Endothelial cell of umbilical vein (primary cell): ENCODE measurements at regions not wholly inside any gene's neighbourhood (a gene's known extent, or its start where the extent isn't known, plus 50 kb on each side); places are given as distances from the start of the nearest gene placed in this dataset.

Experiments used
- BruUV-seq: library from RNA; stranded (reverse); fragments of 400-500 nt; replicated peaks from 2 replicates; lab custom pipeline; 2021; lab: Mats Ljungman, UMichigan
- CTCF ChIA-PET: fragments of 300-600, 350-600 bp; sonication (Branson Sonifier 250); formaldehyde crosslinking; loops from one replicate; lab custom pipeline; 2021; ENCODE audit warnings: antibody characterized with exemption, inconsistent platforms; lab: Charles Lee
- POLR2A ChIA-PET: fragments of 300-600, 350-600 bp; sonication (Branson Sonifier 250); formaldehyde crosslinking; loops from one replicate; lab custom pipeline; 2021; ENCODE audit warnings: antibody characterized with exemption, inconsistent platforms; lab: Charles Lee
- DNase-seq: peaks from one replicate; pipeline ENCODE4 v3.0.0-alpha.2; 2011; ENCODE audit warnings: low read depth, low spot score
- FAIRE-seq: peaks from 2 replicates; lab custom pipeline; 2011; peaks lifted over from hg19 to GRCh38; lab: Jason Lieb, UNC
- H2AFZ ChIP-seq: 2 replicates; pipeline ENCODE4 v1.6.0; 2012; ENCODE audit warnings: low read depth, low read length, control low read depth, inconsistent platforms
- H3K27ac ChIP-seq: 2 replicates; pipeline ENCODE4 v1.5.1; 2011; ENCODE audit warnings: low read depth, mild to moderate bottlenecking, control low read depth, low read length, moderate library complexity; ENCODE audit not compliant: insufficient read depth
- H3K27me3 ChIP-seq, 2 experiments: 2 replicates each; pipeline versions ENCODE4 v1.6.0 to v1.6.1; 2011; ENCODE audit warnings: low read length in 2 of 2, mixed read lengths in 1 of 2; ENCODE audit not compliant: control insufficient read depth in 2 of 2, insufficient read depth in 2 of 2
- H3K36me3 ChIP-seq, 2 experiments: 2 replicates in 1 of 2; 3 replicates in 1 of 2; pipeline ENCODE4 v1.5.1; 2011; ENCODE audit warnings: low read length in 2 of 2, mild to moderate bottlenecking in 1 of 2, moderate library complexity in 1 of 2; ENCODE audit not compliant: control insufficient read depth in 2 of 2, insufficient read depth in 2 of 2; ENCODE audit errors: extremely low read depth in 1 of 2
- H3K4me1 ChIP-seq: 3 replicates; pipeline ENCODE4 v1.5.1; 2011; ENCODE audit warnings: mild to moderate bottlenecking, low read length; ENCODE audit not compliant: control insufficient read depth, insufficient read depth; ENCODE audit errors: extremely low read depth
- H3K4me2 ChIP-seq: 2 replicates; pipeline ENCODE4 v1.6.1; 2011; ENCODE audit warnings: low read length, control low read depth, mixed read lengths; ENCODE audit not compliant: insufficient read depth
- H3K4me3 ChIP-seq, 3 experiments: fragments of 200-600 bp in 1 of 3; sonication (generic), shearing (Covaris generic) in 1 of 3; replicated peaks in 1 of 3; 2 replicates each; pipeline ENCODE4 v1.5.1; 2011 to 2016; ENCODE audit warnings: control low read depth in 3 of 3, low read length in 3 of 3, mild to moderate bottlenecking in 2 of 3, inconsistent platforms in 1 of 3, low read depth in 1 of 3, moderate library complexity in 1 of 3; ENCODE audit not compliant: insufficient read depth in 1 of 3
- H3K79me2 ChIP-seq: 2 replicates; pipeline ENCODE4 v1.6.0; 2012; ENCODE audit warnings: low read length, inconsistent platforms; ENCODE audit not compliant: control insufficient read depth, insufficient read depth
- H3K9ac ChIP-seq: replicated peaks from 2 replicates; pipeline ENCODE3; 2011; ENCODE audit warnings: low read length, control low read depth; ENCODE audit not compliant: insufficient read depth; ENCODE audit errors: extremely low read depth
- H3K9me1 ChIP-seq: replicated peaks from 3 replicates; pipeline ENCODE4 v1.6.0; 2011; ENCODE audit warnings: mild to moderate bottlenecking, low read length; ENCODE audit not compliant: control insufficient read depth, insufficient read depth; ENCODE audit errors: extremely low read depth
- H3K9me3 ChIP-seq: replicated peaks from 2 replicates; pipeline ENCODE4 v1.5.1; 2012; ENCODE audit warnings: low read length, inconsistent platforms; ENCODE audit not compliant: control insufficient read depth, insufficient read depth
- H4K20me1 ChIP-seq: replicated peaks from 2 replicates; pipeline ENCODE3; 2011; ENCODE audit warnings: mild to moderate bottlenecking, low read length; ENCODE audit not compliant: control insufficient read depth, insufficient read depth; ENCODE audit errors: extremely low read depth
- EZH2 ChIP-seq: IDR thresholded peaks from 2 replicates; pipeline ENCODE4 v1.6.1; 2012; ENCODE audit warnings: borderline replicate concordance, low read depth, mild to moderate bottlenecking, moderate library complexity, low read length, inconsistent platforms; ENCODE audit not compliant: severe bottlenecking
- FOS ChIP-seq: IDR thresholded peaks from 2 replicates; pipeline ENCODE4 v1.6.1; 2011; ENCODE audit warnings: mild to moderate bottlenecking, low read length, moderate library complexity, borderline replicate concordance; ENCODE audit not compliant: insufficient read depth
- GATA2 ChIP-seq: IDR thresholded peaks from 2 replicates; pipeline ENCODE4 v1.7.0; 2011; ENCODE audit warnings: low read depth, mild to moderate bottlenecking, moderate library complexity, mixed read lengths, low read length; ENCODE audit not compliant: insufficient read length, insufficient read depth
- JUN ChIP-seq: IDR thresholded peaks from 2 replicates; pipeline ENCODE4 v1.6.1; 2011; ENCODE audit warnings: borderline replicate concordance, low read depth; ENCODE audit not compliant: insufficient read length, insufficient read depth
- MYC ChIP-seq: IDR thresholded peaks from one replicate; pipeline ENCODE4 v1.6.1; 2011; ENCODE audit warnings: mild to moderate bottlenecking, low read depth, low read length
- POLR2A ChIP-seq: IDR thresholded peaks from 2 replicates; pipeline ENCODE4 v1.6.1; 2012; ENCODE audit warnings: low read depth, mild to moderate bottlenecking, control low read depth, low read length
- POLR2AphosphoS5 ChIP-seq: IDR thresholded peaks from 2 replicates; pipeline ENCODE4 v1.6.1; 2012; ENCODE audit warnings: low read depth, mild to moderate bottlenecking, control low read depth, low read length, moderate library complexity; ENCODE audit not compliant: insufficient read depth
- dilution Hi-C: fragments of 300-500 bp; cut with MboI; formaldehyde crosslinking; loops from one replicate; pipeline ENCODE4 v1.15.0; 2019; ENCODE audit warnings: low sequenced_read_pairs; ENCODE audit not compliant: extremely low pct_ligation_motif_present
- intact Hi-C: fragments of 100-400 bp; cut with micrococcal nuclease; formaldehyde crosslinking; loops from one replicate; pipeline ENCODE4 v1.10.0; 2022
- TF ChIP-seq, protein P1 (sequence below): IDR thresholded peaks from 2 replicates; pipeline ENCODE4 v1.6.1; 2011; ENCODE audit not compliant: insufficient read depth, insufficient read length
- TF ChIP-seq, protein P2 (sequence below), 2 donors: IDR thresholded peaks; 1 replicate in 1 of 2; 2 replicates in 1 of 2; pipeline ENCODE4 v1.5.1; 2011; ENCODE audit warnings: low read length in 2 of 2, mild to moderate bottlenecking in 2 of 2, moderate library complexity in 2 of 2, control low read depth in 1 of 2, inconsistent platforms in 1 of 2, low read depth in 1 of 2; ENCODE audit not compliant: insufficient read depth in 1 of 2; ENCODE audit errors: extremely low read depth in 1 of 2

DNA sequence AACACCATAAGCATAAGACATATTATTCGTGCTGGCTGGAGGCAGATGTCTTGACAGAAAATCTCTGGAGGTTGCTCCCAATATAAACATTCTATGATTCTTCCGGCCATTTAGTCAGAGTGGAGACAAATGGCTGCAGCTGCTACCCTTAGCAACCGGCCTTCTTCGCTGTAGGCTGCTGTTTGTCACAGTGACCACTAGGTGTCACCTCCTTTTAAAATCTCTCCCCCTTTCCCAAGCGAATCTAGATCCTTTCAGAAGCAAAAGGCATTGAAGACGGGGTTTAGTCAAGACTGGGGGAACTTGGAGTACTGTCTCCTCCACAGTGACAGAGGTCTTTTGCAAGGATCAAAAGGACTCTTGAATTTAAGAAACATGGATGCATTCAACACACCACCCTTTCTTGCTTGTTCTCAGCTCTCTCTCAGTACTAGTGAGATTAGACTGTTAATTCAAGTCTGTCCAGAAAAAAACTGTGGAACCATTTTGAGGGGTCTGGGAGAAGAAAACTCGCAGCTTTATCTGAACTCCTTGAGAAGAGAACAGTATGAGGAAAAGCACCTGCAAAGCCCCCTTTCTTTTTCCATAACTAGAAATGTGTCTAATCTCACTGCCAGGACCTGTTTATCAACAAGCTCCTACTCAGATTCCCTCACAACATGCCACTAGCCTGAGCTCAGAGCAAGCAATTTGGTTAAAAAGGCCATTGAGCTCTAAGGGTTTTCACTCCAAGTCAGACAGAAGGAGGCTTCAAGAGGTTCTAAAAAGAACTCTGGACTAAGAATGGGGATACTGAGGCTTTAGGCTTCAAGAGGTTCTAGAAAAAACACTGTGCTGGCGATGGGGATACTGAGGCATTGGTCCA lies 408.3 kb upstream of the PLXNA2 start:
- Histone ChIP-seq H3K9me1 (no peaks in the 10 kb centered on the region), H3K36me3 (no peaks in the 10 kb centered on the region), H2AFZ (no peak overlapping the region), H4K20me1 (no peaks in the 10 kb centered on the region), H3K9me3 (no peaks in the 10 kb centered on the region), H3K27me3 (peaks cover 3 to 6% of the 10 kb centered on the region in 2 experiments), H3K79me2 (no peaks in the 10 kb centered on the region), H3K4me1 (no peaks in the 10 kb centered on the region), H3K4me2 (no peak overlapping the region), H3K4me3 (no peak overlapping the region), H3K9ac (no peak overlapping the region), H3K27ac (no peak overlapping the region)
- intact Hi-C loops (loop anchor here (1.0 to 2.0 kb wide), 5 partner anchors 292 to 596 kb away; no protein-coding TSS in a partner anchor), dilution Hi-C loops (no loop called here)
- ChIA-PET POLR2A (interaction anchor here (0.5 kb wide), 1 partner anchor 449 kb away, joined by 6 read pairs; no protein-coding TSS in a partner anchor), CTCF (interaction anchor here (0.6 to 2.0 kb wide), 31 partner anchors 9 to 914 kb away, joined by 3 to 60 read pairs (median 4); no protein-coding TSS in a partner anchor)
- FAIRE-seq (peak; percentile 85), DNase-seq (peak; percentile 88)
- no TSS peak for BruUV-seq
- TF ChIP-seq, protein P1, sequence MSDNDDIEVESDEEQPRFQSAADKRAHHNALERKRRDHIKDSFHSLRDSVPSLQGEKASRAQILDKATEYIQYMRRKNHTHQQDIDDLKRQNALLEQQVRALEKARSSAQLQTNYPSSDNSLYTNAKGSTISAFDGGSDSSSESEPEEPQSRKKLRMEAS: no peak
- no peak for TF ChIP-seq POLR2A
- TF ChIP-seq, protein P2, sequence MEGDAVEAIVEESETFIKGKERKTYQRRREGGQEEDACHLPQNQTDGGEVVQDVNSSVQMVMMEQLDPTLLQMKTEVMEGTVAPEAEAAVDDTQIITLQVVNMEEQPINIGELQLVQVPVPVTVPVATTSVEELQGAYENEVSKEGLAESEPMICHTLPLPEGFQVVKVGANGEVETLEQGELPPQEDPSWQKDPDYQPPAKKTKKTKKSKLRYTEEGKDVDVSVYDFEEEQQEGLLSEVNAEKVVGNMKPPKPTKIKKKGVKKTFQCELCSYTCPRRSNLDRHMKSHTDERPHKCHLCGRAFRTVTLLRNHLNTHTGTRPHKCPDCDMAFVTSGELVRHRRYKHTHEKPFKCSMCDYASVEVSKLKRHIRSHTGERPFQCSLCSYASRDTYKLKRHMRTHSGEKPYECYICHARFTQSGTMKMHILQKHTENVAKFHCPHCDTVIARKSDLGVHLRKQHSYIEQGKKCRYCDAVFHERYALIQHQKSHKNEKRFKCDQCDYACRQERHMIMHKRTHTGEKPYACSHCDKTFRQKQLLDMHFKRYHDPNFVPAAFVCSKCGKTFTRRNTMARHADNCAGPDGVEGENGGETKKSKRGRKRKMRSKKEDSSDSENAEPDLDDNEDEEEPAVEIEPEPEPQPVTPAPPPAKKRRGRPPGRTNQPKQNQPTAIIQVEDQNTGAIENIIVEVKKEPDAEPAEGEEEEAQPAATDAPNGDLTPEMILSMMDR (IDR thresholded peaks at IDR 0.05; ENCODE audit: extremely low read depth in 1 of 2, insufficient read depth in 1 of 2, low read depth in 1 of 2, low read length in 2 of 2): peak; percentile 78 to 83

DNA sequence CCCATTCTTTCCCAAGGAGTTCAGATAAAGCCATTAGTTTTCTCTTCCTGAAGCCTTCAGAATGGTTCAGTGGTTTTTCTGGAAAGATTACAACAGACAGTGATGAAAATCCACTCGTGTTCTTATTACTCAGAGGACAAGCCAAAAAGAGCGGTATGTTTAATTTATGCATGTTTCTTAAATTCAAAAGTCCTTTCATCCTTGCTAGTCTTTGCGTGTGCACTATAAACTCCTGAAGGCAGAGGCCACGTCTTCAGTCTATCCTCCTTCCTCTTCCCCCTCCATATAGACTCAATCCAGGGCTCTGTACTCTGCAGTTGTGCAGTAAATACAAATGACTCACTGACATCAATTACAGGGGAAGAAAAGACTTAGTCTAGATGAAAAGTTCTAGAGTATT lies 409.2 kb upstream of the PLXNA2 start:
- Histone ChIP-seq H2AFZ (no peak overlapping the region), H3K9me3 (no peaks in the 10 kb centered on the region), H3K27me3 (peaks cover 3 to 6% of the 10 kb centered on the region in 2 experiments), H3K4me1 (no peaks in the 10 kb centered on the region), H3K9me1 (no peaks in the 10 kb centered on the region), H3K4me2 (no peak overlapping the region), H3K9ac (no peak overlapping the region), H3K79me2 (no peaks in the 10 kb centered on the region), H3K36me3 (no peaks in the 10 kb centered on the region), H3K4me3 (no peak overlapping the region), H3K27ac (no peak overlapping the region), H4K20me1 (no peaks in the 10 kb centered on the region)
- FAIRE-seq (no peak), DNase-seq (no peak)
- BruUV-seq: no TSS peak
- ChIA-PET CTCF (interaction anchor here (0.6 to 3.6 kb wide), 22 partner anchors 11 to 631 kb away, joined by 3 to 60 read pairs (median 6); no protein-coding TSS in a partner anchor), POLR2A (no interaction called here)
- intact Hi-C loops (loop anchor here (2.0 kb wide), 1 partner anchor 291 kb away; no protein-coding TSS in a partner anchor), dilution Hi-C loops (no loop called here)
- TF ChIP-seq MYC (no peak), POLR2A (no peak), GATA2 (no peak), FOS (no peak), EZH2 (no peak), POLR2AphosphoS5 (no peak), JUN (no peak)
- TF ChIP-seq, protein P2 (IDR thresholded peaks at IDR 0.05; ENCODE audit: extremely low read depth in 1 of 2, insufficient read depth in 1 of 2, low read depth in 1 of 2, low read length in 2 of 2): no peak
- TF ChIP-seq, protein P1: no peak
